ENCODE measurements at regions not wholly inside any gene's neighbourhood (a gene's known extent, or its start where the extent isn't known, plus 50 kb on each side); places are given as distances from the start of the nearest gene placed in this dataset.
"Not testable (repeated sequence)": the region's sequence is repeated elsewhere in the genome, so short reads cannot be mapped to it uniquely, and the experiment has no call there.

GRCh38 chr2:111299635-111300034 lies 178.9 kb downstream of the BCL2L11 start:
- TF ChIP-seq PATZ1 (CRISPR knock-in tag; IDR thresholded peaks at IDR 0.05; ENCODE audit: borderline replicate concordance); CREB5 (CRISPR knock-in tag; IDR thresholded peaks at IDR 0.05; ENCODE audit: low read depth); ZC3H10 (CRISPR knock-in tag; IDR thresholded peaks at IDR 0.05); CSDC2 (CRISPR knock-in tag; IDR thresholded peaks at IDR 0.05); TSHZ2 (CRISPR knock-in tag; IDR thresholded peaks at IDR 0.05); PPARA (CRISPR knock-in tag; IDR thresholded peaks at IDR 0.05; ENCODE audit: borderline replicate concordance); ARNTL (CRISPR knock-in tag; IDR thresholded peaks at IDR 0.05; ENCODE audit: borderline replicate concordance, low read depth): not testable (repeated sequence)

All from SK-N-SH treated with all-trans-retinoic acid at 6 μM for 48 hours (cell line).